ENCODE measurements at regions not wholly inside any gene's neighbourhood (a gene's known extent, or its start where the extent isn't known, plus 50 kb on each side); places are given as distances from the start of the nearest gene placed in this dataset.

DNA sequence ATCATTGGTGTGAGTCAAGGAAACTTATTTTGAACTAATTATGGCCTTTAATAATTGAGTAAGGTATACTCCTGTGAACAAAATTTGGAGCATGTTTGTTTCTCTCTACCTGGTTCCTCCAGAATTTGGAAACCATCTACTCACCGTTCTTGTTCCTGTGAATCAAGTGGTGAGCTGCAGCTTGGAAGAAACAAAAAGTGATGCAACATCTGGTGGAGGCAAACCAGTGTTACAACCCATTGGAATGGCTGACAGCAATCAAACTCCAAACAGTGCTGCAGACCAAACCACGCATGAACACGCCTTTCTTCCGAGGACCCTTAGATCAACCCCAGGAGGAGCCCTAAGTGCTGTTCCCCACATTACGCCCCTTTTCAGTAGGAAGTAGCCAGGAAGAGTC, 104.7 kb upstream of the VASH1 start:
- no peak for FAIRE-seq
- no peak overlapping the region for H3K4me3 ChIP-seq (replicated peaks in 1 of 3; ENCODE audit: insufficient read depth in 1 of 3, low read depth in 1 of 3, low read length in 3 of 3)
- TF ChIP-seq, protein P1, sequence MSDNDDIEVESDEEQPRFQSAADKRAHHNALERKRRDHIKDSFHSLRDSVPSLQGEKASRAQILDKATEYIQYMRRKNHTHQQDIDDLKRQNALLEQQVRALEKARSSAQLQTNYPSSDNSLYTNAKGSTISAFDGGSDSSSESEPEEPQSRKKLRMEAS (IDR thresholded peaks at IDR 0.05; ENCODE audit: insufficient read depth, insufficient read length) = no peak
- no peak overlapping the region for H3K27ac ChIP-seq (ENCODE audit: insufficient read depth, low read depth, low read length)
- H2AFZ ChIP-seq (ENCODE audit: low read depth, low read length) = no peak overlapping the region
- H3K9ac ChIP-seq (replicated peaks; ENCODE audit: extremely low read depth, insufficient read depth, low read length) = no peak overlapping the region
- dilution Hi-C loops (cut with MboI; ENCODE audit: extremely low pct_ligation_motif_present, low sequenced_read_pairs) (no loop called here), intact Hi-C loops (cut with micrococcal nuclease) (no loop called here)
- no peaks in the 10 kb centered on the region for H4K20me1 ChIP-seq (replicated peaks; ENCODE audit: control insufficient read depth, extremely low read depth, insufficient read depth, low read length)
- H3K36me3 ChIP-seq (ENCODE audit: control insufficient read depth in 2 of 2, extremely low read depth in 1 of 2, insufficient read depth in 2 of 2, low read length in 2 of 2) = no peaks in the 10 kb centered on the region
- ChIA-PET CTCF (interaction anchor here (1.5 kb wide), 1 partner anchor 9 kb away, joined by 3 read pairs; no protein-coding TSS in a partner anchor), POLR2A (no interaction called here)
- no TSS peak for BruUV-seq (replicated peaks)
- DNase-seq (ENCODE audit: low read depth, low spot score) = no peak
- H3K4me1 ChIP-seq (ENCODE audit: control insufficient read depth, extremely low read depth, insufficient read depth, low read length) = no peaks in the 10 kb centered on the region
- H3K9me1 ChIP-seq (replicated peaks; ENCODE audit: control insufficient read depth, extremely low read depth, insufficient read depth, low read length) = no peaks in the 10 kb centered on the region
- H3K4me2 ChIP-seq (ENCODE audit: insufficient read depth, low read length) = no peak overlapping the region
- no peaks in the 10 kb centered on the region for H3K27me3 ChIP-seq (ENCODE audit: control insufficient read depth in 2 of 2, insufficient read depth in 2 of 2, low read length in 2 of 2)
- no peaks in the 10 kb centered on the region for H3K79me2 ChIP-seq (ENCODE audit: control insufficient read depth, insufficient read depth, low read length)
- H3K9me3 ChIP-seq (replicated peaks; ENCODE audit: control insufficient read depth, insufficient read depth, low read length) = no peaks in the 10 kb centered on the region

DNA sequence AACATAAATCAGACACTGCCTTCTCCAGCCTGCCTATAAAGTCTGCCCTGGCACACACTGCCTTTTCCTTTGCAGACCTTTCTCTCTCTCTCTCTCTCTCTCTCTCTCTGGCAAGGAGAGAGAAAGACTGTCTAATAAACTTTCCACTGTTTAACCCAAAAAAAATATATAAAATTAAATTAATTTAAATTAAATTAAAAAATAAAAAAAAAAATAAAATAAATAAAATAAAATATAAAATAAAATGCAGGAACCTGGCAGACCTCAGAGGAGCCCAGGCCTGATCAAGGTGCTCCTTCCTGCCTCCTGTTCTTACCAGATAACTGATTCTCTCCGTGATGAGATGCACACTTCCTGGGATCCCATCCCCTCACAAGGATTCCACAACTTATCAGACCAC, 103.9 kb upstream of the VASH1 start:
- dilution Hi-C loops (cut with MboI; ENCODE audit: extremely low pct_ligation_motif_present, low sequenced_read_pairs) = no loop called here
- no peaks in the 10 kb centered on the region for H3K9me1 ChIP-seq (replicated peaks; ENCODE audit: control insufficient read depth, extremely low read depth, insufficient read depth, low read length)
- no peak for DNase-seq (ENCODE audit: low read depth, low spot score)
- FAIRE-seq = no peak
- CTCF ChIA-PET = interaction anchor here (1.5 kb wide), 1 partner anchor 9 kb away, joined by 3 read pairs; no protein-coding TSS in a partner anchor
- POLR2A ChIA-PET = no interaction called here
- H3K4me2 ChIP-seq (ENCODE audit: insufficient read depth, low read length) = no peak overlapping the region
- H3K27me3 ChIP-seq (ENCODE audit: control insufficient read depth in 2 of 2, insufficient read depth in 2 of 2, low read length in 2 of 2) = no peaks in the 10 kb centered on the region
- no TSS peak for BruUV-seq (replicated peaks)
- H3K79me2 ChIP-seq (ENCODE audit: control insufficient read depth, insufficient read depth, low read length) = no peaks in the 10 kb centered on the region
- no peak overlapping the region for H3K4me3 ChIP-seq (replicated peaks in 1 of 3; ENCODE audit: insufficient read depth in 1 of 3, low read depth in 1 of 3, low read length in 3 of 3)
- H3K4me1 ChIP-seq (ENCODE audit: control insufficient read depth, extremely low read depth, insufficient read depth, low read length) = no peaks in the 10 kb centered on the region
- no peaks in the 10 kb centered on the region for H3K36me3 ChIP-seq (ENCODE audit: control insufficient read depth in 2 of 2, extremely low read depth in 1 of 2, insufficient read depth in 2 of 2, low read length in 2 of 2)
- H2AFZ ChIP-seq (ENCODE audit: low read depth, low read length) = no peak overlapping the region
- no peaks in the 10 kb centered on the region for H3K9me3 ChIP-seq (replicated peaks; ENCODE audit: control insufficient read depth, insufficient read depth, low read length)
- TF ChIP-seq POLR2A (IDR thresholded peaks at IDR 0.05; ENCODE audit: low read depth, low read length) = no peak
- TF ChIP-seq, protein P1 (IDR thresholded peaks at IDR 0.05; ENCODE audit: insufficient read depth, insufficient read length) = no peak
- no peak for TF ChIP-seq FOS (IDR thresholded peaks at IDR 0.05; ENCODE audit: borderline replicate concordance, insufficient read depth, low read length)
- no peak for TF ChIP-seq EZH2 (IDR thresholded peaks at IDR 0.05; ENCODE audit: borderline replicate concordance, low read depth, low read length, severe bottlenecking)
- no peak for TF ChIP-seq JUN (IDR thresholded peaks at IDR 0.05; ENCODE audit: borderline replicate concordance, insufficient read depth, insufficient read length, low read depth)
- TF ChIP-seq POLR2AphosphoS5 (IDR thresholded peaks at IDR 0.05; ENCODE audit: insufficient read depth, low read depth, low read length) = no peak
- no peak for TF ChIP-seq MYC (IDR thresholded peaks at IDR 0.05; ENCODE audit: low read depth, low read length)
- TF ChIP-seq GATA2 (IDR thresholded peaks at IDR 0.05; ENCODE audit: insufficient read depth, insufficient read length, low read depth, low read length) = no peak
- TF ChIP-seq, protein P2, sequence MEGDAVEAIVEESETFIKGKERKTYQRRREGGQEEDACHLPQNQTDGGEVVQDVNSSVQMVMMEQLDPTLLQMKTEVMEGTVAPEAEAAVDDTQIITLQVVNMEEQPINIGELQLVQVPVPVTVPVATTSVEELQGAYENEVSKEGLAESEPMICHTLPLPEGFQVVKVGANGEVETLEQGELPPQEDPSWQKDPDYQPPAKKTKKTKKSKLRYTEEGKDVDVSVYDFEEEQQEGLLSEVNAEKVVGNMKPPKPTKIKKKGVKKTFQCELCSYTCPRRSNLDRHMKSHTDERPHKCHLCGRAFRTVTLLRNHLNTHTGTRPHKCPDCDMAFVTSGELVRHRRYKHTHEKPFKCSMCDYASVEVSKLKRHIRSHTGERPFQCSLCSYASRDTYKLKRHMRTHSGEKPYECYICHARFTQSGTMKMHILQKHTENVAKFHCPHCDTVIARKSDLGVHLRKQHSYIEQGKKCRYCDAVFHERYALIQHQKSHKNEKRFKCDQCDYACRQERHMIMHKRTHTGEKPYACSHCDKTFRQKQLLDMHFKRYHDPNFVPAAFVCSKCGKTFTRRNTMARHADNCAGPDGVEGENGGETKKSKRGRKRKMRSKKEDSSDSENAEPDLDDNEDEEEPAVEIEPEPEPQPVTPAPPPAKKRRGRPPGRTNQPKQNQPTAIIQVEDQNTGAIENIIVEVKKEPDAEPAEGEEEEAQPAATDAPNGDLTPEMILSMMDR (IDR thresholded peaks at IDR 0.05; ENCODE audit: extremely low read depth in 1 of 2, insufficient read depth in 1 of 2, low read depth in 1 of 2, low read length in 2 of 2) = no peak
- no peaks in the 10 kb centered on the region for H4K20me1 ChIP-seq (replicated peaks; ENCODE audit: control insufficient read depth, extremely low read depth, insufficient read depth, low read length)
- H3K27ac ChIP-seq (ENCODE audit: insufficient read depth, low read depth, low read length) = no peak overlapping the region
- no peak overlapping the region for H3K9ac ChIP-seq (replicated peaks; ENCODE audit: extremely low read depth, insufficient read depth, low read length)
- intact Hi-C loops (cut with micrococcal nuclease) = no loop called here
